GM21786 (cell line): ENCODE measurements at regions not wholly inside any gene's neighbourhood (a gene's known extent, or its start where the extent isn't known, plus 50 kb on each side); places are given as distances from the start of the nearest gene placed in this dataset.

Experiments used
- ATAC-seq: cut with Tn5 transposase; IDR thresholded peaks from one replicate; pipeline ENCODE4 v1.9.1; 2021; ENCODE audit not compliant: unreplicated experiment

- no peak for ATAC-seq
These were observed 243.7 kb upstream of the BMPER start for GRCh38 chr7:33661430-33662160.

GRCh38 chr7:33666531-33666930, 238.8 kb upstream of the BMPER start:
- no peak for ATAC-seq

GRCh38 chr7:33667196-33667595, 238.1 kb upstream of the BMPER start:
- ATAC-seq, result no peak

DNA sequence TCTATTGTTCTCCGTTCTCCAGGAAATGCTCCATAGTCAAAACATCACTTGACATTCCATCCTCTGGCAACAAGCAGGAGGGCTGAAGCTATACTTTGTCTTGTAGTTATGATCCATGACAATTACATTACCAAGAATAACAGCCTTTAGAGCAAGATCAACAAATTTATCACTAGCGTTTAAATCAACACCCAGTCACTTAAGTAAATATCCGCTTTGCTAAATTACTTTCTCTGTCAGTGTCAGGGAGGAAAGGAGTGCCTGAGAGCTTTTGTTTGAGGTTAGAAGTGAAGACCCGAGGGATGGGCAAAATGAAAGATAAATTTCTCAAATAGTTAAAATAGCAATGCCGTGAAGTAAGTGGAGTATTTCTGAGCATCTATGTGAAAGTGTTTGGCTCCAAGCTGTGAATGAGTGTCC, 236.1 kb upstream of the BMPER start:
- no peak for ATAC-seq

GRCh38 chr7:33671531-33672262, 233.6 kb upstream of the BMPER start:
- peak; percentile 61 for ATAC-seq

DNA sequence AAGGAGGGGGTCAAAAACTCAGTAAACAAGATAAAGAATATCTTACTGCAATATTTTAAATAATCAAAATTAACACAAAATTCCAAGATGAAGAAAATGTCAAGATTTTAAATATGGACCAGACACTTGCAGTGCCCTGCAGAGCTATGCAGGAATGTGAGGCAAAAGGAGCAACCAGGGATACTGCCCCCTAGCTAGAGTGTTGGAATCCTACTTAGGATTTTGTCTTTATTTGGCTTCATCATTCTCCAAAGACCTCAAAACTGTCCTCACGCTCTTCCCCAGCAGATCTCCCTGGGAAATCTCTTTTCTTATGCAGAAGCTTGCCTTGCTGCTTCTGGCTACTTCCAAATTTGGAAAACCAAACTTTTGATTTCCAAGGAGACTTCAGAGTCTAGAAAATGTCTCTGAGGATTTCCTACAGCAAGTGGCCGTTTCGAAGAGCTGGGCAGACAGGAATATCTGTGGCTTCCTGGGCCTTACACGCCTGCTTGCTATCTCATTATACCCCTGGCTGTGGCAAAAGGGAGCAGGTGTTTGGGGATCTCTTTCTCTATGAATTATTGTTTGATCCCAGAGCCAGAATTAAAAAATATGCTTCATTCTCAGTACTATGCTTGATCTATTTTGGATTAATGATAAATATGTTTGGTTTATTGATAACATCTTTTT, 232.2 kb upstream of the BMPER start:
- no peak for ATAC-seq

- ATAC-seq, result no peak
These were observed 230.4 kb upstream of the BMPER start for GRCh38 chr7:33674804-33675411.

DNA sequence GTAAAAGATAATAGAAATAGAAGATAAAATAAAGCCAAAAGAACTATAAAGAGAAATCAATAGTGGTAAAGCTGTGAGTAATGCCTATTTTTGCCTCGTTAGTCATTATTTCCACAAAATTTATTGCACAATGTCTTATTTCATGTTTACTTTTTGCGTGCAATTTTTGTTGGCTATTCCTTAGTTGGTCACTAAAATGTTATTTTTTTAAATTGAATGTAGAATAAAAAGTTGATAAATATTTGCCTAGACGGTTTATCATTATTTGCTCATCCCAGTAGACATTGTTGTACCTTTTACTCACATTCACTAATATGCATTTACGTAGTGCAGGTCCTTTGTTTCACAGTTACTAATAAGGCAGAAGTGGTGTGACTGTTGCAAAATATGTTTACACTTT, 227.8 kb upstream of the BMPER start:
- no peak for ATAC-seq

GRCh38 chr7:33678569-33679335, 226.6 kb upstream of the BMPER start:
- no peak for ATAC-seq

GRCh38 chr7:33680682-33681081, 224.7 kb upstream of the BMPER start:
- ATAC-seq, result no peak

DNA sequence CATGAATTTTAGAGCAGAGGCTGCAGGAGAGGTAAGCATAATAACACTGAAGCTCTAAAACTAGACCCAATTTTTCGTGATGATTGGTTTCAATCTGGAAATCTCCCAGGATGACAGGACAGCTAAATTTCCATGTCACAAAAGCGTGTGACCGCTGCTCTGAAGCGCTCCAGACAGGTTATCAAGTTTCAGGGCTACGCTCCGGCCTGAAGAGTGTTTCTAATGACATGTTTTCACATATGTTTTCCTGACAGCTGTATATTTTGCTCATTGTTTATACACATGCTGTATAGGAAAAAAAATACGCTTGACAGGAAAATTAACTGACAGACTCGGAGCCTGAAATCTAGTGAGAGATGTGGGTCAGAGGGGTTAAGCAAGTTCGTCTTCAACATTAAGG, 219.8 kb upstream of the BMPER start:
- no peak for ATAC-seq

DNA sequence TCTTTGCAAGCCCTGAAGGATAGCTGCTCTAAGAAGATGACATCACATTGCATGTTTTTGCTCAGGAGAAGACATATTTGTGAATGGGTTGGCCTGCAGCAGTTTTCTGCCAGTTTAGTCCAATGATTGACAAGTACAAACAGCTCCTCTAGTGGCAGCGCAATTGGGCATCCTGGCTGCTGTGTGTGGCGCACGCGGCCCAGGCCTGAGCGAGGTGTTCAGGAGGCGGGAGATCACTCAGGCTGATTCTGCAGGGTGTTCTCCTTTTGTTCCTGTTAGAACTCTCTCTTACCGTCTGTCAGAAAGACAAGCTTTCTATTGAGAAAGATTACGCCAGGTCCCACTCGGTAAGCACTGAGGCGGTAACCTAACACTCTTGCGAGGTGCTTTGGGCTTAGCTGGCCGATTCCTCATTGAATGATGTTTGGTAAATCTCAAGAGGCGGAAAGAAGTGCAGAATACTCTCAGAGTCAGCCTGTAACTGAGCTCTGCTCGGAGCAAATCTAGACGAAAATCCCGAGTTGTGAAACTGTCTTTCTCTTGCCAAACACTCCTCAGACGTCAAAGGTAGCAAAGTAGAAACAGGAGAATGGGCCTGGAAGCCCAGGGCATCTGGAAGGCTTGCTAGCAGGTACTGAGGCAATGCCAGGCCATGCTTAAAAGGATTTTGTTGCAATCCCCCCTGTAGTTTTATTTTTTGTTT, 219.2 kb upstream of the BMPER start:
- no peak for ATAC-seq

DNA sequence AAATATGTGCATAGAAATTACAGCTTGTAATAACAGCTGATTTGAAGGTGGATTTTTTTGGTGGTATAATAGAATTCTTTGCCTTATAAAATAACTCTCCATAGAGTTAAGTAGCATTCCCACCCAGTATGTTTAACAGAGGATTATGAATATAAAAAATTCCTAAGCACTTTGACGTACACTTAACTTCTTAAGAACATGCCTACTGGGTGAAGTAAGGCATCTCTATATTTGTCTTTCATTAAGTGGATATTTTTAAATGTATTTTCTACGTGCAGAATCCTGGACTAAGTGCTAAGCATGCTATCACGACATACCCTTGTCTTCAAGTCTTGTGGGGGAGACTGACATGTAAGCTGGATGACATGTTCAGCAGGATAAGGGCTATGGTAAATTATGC, 217.7 kb upstream of the BMPER start:
- ATAC-seq, result no peak

- ATAC-seq, result no peak
These were observed 214.2 kb upstream of the BMPER start for GRCh38 chr7:33691180-33691579.

- ATAC-seq, result no peak
These were observed 212.4 kb upstream of the BMPER start for GRCh38 chr7:33692956-33693355.

- ATAC-seq, result no peak
These were observed 211.3 kb upstream of the BMPER start for GRCh38 chr7:33694006-33694405.

DNA sequence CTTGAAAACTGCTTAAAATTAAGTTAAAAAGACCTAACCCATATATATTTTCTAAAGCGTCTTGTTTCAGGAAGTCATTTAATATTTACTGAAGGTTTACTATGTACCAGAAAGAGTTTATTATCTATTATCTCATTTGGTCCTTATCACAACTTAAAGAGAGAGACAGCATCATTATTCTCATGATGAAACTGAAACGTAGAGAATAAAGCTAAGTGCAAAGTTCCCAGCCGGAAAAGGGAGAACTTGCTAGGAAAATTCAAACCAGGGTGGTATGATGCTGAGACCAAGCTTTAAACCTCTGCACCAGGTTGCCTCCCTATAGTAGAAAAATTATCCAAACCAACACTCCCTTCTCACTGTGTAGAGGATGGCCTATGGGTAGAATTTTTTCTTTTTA, 207.7 kb upstream of the BMPER start:
- no peak for ATAC-seq

- no peak for ATAC-seq
These were observed 207.3 kb upstream of the BMPER start for GRCh38 chr7:33698041-33698440.

GRCh38 chr7:33698692-33699128, 206.6 kb upstream of the BMPER start:
- no peak for ATAC-seq
